SHP77 (cell line): ENCODE measurements at regions not wholly inside any gene's neighbourhood (a gene's known extent, or its start where the extent isn't known, plus 50 kb on each side); places are given as distances from the start of the nearest gene placed in this dataset.
A peak's percentile ranks its signal among the peaks of the same experiment; 100 is the strongest.
"Not testable (repeated sequence)": the region's sequence is repeated elsewhere in the genome, so short reads cannot be mapped to it uniquely, and the experiment has no call there.

Experiments
- DNase-seq, 2 experiments: peaks; one replicate each; lab custom pipeline; 2025; lab: John Stamatoyannopoulos, UW

DNA sequence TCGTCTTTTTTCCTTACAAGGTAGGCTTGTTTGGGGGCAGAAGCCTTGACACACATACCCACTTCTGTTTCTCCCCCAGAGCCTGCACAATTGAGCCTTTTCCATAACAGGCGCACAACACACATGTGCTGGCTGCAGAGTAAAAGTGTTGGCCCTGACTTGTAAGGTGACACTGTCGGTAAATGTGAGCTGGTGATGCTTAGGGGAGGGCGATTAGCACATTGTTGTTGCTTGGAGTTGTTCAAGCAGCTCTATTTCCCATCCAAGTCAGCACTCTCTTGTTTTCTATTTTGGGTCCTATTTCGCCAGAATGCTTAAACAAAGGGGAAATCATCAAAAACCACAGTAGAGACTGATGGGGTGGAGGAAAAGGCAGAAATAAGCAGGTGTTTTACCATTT, 51.9 kb upstream of the PTPRJ start:
- DNase-seq = no peak

GRCh38 chr11:47924184-47924691, 56.1 kb upstream of the PTPRJ start:
- DNase-seq = no peak

GRCh38 chr11:47923667-47924066, 56.7 kb upstream of the PTPRJ start:
- DNase-seq = no peak

DNA sequence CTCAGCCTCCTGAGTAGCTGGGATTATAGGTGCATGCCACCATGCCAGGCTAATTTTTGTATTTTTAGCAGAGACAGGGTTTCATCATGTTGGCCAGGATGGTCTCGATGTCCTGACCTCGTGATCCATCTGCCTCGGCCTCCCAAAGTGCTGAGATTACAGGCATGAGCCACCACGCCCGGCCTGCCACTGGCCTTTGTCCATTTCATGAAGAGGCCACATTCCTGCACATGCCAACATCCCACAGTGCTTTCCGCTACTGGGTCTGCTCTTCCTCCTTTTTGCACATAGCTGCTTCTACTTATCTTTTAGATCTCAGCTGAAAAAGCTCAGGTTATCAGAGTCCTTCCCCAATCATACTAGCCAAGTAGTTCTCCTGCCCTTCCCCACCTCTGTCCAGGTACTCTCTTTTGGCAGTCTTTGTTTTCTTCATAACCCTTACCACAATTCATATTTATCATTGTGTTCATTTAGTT, 59.2 kb upstream of the PTPRJ start:
- not testable (repeated sequence) for DNase-seq

DNA sequence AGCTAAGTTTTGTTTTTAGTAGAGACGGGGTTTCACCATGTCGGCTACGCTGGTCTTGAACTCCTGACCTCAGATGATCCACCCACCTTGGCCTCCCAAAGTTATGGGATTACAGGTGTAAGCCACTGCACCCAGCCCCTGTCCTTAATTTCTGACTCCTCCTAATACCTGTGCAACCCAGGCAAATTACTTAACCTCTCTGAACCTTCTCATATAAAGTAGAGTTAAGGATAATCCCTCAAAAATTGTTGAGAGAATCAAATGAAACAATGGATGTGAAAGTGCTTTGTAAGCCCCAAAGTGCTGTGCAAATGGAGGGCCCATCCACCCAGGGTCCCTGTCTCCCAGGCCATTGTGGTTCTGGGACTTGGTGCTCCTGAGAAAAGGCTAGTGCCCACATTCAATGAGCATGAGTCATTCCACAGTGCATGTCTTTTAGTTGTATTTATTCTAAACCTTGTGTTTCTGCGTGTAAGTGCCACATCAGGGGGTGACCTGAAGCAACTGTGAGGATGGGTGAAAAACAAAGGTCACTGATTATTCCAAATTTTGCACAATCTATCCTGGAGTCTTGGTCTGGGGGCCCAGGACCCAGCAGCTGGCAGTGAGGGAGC, 61.4 kb upstream of the PTPRJ start:
- no peak for DNase-seq

DNA sequence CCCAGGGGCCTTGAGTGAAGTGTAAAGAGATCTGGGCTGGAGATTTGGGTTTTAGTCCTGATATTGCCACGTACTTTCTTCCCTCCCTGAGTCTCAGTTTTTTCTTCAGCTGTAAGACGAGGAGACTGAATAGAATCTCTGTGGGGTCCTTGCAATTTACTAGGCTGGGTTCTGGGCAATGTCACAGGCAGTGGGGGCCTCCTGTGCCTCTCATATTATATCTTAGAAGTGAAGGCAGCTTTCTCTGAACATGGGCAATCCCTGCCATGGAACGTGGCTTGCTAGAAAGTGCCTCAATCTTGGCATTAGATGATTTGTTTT, 62.0 kb upstream of the PTPRJ start:
- no peak for DNase-seq

DNA sequence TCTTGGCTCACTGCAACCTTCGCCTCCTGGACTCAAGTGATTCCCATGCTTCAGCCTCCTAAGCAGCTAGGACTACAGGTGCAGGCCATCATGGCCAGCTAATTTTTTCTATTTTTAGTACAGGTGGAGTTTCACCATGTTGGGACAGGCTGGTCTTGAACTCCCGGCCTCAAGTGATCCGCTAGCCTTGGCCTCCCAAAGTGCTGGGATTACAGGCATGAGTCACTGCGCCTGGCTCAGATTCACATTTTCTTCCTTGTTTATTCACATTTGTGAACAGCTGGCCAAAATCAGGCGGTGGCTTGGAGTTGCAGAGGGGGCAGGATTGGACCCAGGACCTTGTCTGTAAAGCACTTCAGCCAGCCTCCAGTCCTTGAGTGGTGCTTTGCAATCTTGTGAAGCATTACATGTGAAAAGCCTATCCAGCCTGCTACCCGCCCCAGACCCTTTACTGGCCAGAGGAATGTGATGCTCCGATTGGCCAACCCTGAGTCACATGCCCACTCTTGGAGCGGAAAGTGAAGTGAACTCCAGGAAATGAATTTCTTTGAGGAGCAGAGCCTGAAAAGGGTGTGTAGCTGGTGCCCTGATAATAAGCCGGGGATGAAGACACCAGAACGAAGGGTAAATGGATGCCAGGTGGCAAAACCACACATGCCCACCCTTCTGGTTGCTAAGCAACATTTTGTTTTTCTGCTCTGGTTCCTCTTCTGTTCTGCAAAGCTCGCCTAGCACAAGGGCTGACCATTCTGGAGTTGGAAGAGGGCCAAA, 62.6 kb upstream of the PTPRJ start:
- DNase-seq = peak; percentile 85 to 89

GRCh38 chr11:47916361-47916841, 64.0 kb upstream of the PTPRJ start:
- DNase-seq = no peak

DNA sequence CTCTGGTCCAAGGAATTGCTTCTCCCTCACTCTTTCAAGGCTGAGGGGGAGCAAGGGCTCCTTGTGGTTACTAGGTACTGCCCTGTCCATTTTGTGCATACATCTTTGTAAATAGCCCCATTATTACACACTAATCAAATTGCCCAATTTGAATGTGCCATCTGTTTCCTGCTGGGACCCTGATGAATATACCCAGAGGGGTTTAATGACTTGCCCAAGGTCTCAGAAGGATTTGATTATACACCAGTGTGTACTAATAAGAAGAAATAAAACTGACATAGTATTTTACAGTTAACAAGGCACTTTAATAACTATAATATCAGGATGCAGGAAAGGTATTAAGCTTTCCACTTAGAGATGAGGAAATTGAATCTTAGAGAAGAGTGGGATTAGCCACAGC, 64.6 kb upstream of the PTPRJ start:
- no peak for DNase-seq

GRCh38 chr11:47915374-47915773, 65.0 kb upstream of the PTPRJ start:
- DNase-seq = no peak

GRCh38 chr11:47914743-47915142, 65.6 kb upstream of the PTPRJ start:
- DNase-seq = no peak

DNA sequence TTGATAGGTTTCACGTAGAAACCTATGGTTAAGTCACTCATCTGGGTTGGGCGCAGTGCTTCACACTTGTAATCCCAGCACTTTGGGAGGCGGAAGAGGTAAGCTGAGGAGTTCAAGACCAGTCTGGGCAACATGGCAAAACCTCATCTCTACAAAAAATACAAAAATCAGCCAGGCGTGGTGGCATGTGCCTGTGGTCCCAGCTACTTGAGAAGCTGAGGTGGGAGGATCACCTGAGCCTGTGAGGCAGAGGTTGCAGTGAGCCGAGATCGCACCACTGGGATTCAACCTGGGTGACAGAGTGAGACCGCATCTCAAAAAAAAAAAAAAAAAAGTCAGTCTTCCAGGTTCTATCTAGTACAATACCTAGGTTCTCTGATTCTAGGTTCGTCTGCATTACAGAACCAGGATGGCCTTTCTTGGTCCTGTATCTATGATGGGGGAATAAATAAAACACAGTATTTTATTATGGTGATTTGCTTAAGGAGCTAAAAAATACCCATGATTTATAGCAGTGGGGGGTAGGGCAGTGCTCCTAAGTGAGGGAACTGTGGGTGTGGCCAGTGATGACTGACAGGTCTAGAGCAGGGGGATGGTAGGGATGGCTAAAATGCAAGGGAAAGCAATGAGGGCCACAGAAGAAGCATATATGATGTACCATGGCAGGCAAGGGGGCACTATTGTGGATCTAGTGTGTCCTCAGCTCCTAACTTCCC, 65.5 kb upstream of the NUP160 start:
- no peak for DNase-seq

- no peak for DNase-seq
Measured at GRCh38 chr11:47912843-47913437, 64.8 kb upstream of the NUP160 start.

DNA sequence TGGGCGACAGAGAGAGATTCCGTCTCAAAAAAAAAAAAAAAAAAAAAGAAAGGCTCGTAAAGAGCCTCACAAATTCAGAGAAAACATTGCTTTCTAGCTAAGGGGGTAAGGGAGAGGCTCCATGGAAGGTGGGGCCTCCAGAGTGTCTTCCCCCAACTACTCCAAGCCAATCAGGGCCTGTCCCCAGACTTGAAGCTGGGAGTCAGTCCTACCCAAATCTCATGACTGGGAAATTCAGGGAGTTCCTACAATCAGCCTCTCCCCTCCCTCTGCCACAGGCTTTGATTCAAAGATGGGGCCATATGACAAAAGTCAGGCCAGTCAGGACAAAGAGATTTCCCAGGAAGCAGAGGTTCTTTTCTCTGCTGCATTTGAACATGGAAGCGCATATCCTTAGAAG, 63.0 kb upstream of the NUP160 start:
- no peak for DNase-seq

DNA sequence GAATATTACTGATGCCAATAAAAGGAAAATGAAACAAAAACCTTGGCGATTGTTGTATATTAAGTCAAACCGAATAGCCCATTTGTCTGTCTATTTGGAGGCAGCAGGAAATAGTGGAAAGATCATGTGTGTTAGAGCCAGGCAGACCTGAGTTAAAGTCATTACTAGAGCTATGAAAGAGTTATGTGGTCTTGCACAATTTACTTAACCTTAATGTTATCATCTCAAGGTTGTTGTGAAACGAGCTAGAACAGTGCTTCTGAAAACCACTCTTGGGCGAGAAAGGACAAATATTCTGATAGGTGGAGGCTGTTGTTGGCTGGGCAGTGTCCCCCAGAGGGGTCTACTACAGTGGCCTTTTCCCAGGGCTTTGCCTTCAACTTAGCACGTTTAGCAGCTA, 60.0 kb upstream of the NUP160 start:
- no peak for DNase-seq

DNA sequence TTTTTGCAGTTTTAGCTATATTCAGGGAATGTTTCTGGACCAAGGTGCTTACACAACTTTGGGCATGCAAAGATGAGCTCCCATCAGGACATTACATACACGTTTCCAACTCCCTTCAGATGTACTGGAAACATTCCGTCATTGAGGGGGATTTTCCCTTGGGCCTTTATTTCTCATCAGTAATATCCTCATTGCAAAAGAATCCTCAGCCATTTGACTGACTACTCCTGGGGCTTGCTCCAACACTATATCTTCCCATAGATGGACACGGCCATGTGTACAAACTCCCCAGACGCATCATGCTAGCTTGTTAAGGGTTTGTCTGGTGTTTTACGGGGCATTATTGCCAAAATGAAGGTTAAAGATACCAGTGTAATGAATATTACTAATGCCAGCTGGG, 59.3 kb upstream of the NUP160 start:
- no peak for DNase-seq

GRCh38 chr11:47906066-47906465, 57.9 kb upstream of the NUP160 start:
- DNase-seq = no peak

DNA sequence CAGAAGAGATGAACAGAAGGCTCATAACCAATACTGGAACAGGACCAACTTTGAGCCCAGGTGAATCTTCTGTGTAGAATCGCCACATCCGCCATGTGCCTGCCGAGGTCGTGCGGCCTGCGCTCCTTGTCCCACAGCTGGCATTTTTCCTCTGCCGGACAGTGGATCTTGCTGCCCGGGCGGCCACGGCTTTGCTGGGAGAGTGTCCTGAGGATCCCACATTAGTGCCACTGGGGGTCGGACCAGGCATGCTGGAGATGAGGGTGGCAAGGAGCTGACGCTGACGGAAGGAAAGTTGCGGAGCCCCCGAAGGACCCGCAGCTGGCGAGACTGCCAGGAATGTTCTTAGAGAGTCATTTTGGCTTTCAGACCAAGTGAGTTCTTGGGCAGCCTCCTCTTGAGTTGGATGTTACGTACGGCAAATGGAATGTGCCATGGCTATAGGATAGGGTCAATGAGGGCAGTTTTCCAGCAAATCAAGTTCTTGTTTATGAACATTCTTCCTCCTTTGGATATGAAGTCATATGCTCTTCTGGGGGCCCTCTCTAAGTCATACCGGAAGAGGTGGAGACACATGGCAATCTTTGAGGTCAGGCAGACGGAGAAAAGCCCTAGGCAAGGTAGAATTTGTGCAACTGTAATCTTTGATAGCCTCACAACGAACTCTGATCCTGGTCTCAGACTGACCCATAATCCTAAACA, 57.4 kb upstream of the NUP160 start:
- DNase-seq = no peak

GRCh38 chr11:47904808-47905207, 56.7 kb upstream of the NUP160 start:
- DNase-seq = no peak

DNA sequence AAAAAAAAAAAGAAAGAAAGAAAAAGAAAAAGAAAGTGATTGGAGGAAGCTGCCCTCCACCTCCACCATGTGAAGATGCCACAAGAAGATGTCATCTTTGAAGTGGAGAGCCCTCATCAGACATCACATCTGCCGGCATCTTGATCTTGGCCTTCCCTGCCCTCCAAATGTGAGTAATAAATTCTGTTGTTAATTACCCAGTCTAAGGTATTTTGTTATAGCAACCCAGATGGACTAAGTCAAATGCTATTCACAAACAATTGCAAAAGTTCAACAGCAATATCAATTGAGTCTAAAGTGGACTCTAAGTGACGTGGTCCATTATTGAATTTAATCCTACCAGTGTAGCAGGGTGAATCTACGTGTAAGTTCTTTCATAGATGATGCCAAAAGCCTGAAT, 55.9 kb upstream of the NUP160 start:
- DNase-seq = no peak

DNA sequence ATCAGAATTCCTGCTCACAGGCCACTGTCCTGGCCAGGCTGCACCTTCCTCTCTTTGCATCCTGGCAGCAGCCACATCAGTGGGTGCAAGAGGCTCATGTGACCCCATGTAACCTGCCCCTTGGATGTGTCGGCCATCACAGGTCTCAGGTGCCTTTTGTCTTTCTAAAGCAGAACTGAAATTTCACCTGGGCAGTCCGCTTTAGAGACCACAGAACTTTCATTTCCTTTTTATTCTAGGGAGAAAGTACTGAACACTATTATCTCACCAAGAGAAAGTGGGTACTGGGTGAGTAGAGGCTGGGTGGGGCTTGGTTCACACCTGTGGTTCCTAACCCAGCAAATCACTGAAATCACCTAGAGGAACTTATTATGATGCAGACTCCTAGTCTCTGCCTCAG, 51.7 kb upstream of the NUP160 start:
- DNase-seq = no peak
